ENCODE measurements at regions not wholly inside any gene's neighbourhood (a gene's known extent, or its start where the extent isn't known, plus 50 kb on each side); places are given as distances from the start of the nearest gene placed in this dataset.
A peak's percentile ranks its signal among the peaks of the same experiment; 100 is the strongest.
"Not testable (repeated sequence)": the region's sequence is repeated elsewhere in the genome, so short reads cannot be mapped to it uniquely, and the experiment has no call there.

GRCh38 chr3:176051766-176052165, 1145.5 kb downstream of the TBL1XR1 start:
- Histone ChIP-seq H3K4me3 (ENCODE audit: low read depth, low read length) (no peak overlapping the region), H3K36me3 (ENCODE audit: control insufficient read depth, insufficient read depth, low read length) (no peaks in the 10 kb centered on the region), H3K27ac (ENCODE audit: low read depth, low read length) (no peak overlapping the region), H3K9me3 (ENCODE audit: control insufficient read depth, insufficient read depth, low read length) (no peaks in the 10 kb centered on the region), H3K4me1 (ENCODE audit: control insufficient read depth, insufficient read depth, low read length) (no peaks in the 10 kb centered on the region), H3K27me3 (ENCODE audit: control insufficient read depth, insufficient read depth, low read length) (no peaks in the 10 kb centered on the region)
- no CpG with 5 or more reads among the region's 7 CpGs for WGBS (ENCODE audit: insufficient coverage)
- peak in 1 of 6 donors; percentile 9 for DNase-seq (ENCODE audit: low read depth in 4 of 6, low spot score in 6 of 6)

DNA sequence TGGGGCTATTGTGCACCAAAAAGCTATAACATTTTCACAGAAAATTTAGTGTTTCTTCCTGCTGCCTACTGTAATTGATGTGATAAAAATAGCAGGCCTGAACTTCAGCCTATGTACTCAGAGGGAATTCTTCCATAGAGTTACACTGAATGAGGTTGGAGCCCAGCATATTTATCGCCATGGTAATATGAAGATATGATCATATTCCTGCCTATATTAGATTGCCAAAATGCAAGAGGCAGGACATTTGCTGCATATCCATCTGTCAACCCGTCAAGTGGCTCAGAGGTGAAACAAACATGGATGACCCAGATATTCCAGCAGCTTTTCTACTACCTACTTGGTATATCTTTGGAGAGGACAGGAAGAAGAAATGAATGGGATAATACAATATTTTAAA, 1150.6 kb downstream of the TBL1XR1 start:
- no peaks in the 10 kb centered on the region for H3K27me3 ChIP-seq (ENCODE audit: control insufficient read depth, insufficient read depth, low read length)
- peak in 1 of 6 donors; percentile 37 for DNase-seq (ENCODE audit: low read depth in 4 of 6, low spot score in 6 of 6)
- H3K4me3 ChIP-seq (ENCODE audit: low read depth, low read length) = no peak overlapping the region
- H3K9me3 ChIP-seq (ENCODE audit: control insufficient read depth, insufficient read depth, low read length) = no peaks in the 10 kb centered on the region
- no peaks in the 10 kb centered on the region for H3K4me1 ChIP-seq (ENCODE audit: control insufficient read depth, insufficient read depth, low read length)
- no peak overlapping the region for H3K27ac ChIP-seq (ENCODE audit: low read depth, low read length)
- 100% methylated on average over 1 of the region's 2 CpGs for WGBS (ENCODE audit: insufficient coverage)
- no peaks in the 10 kb centered on the region for H3K36me3 ChIP-seq (ENCODE audit: control insufficient read depth, insufficient read depth, low read length)

DNA sequence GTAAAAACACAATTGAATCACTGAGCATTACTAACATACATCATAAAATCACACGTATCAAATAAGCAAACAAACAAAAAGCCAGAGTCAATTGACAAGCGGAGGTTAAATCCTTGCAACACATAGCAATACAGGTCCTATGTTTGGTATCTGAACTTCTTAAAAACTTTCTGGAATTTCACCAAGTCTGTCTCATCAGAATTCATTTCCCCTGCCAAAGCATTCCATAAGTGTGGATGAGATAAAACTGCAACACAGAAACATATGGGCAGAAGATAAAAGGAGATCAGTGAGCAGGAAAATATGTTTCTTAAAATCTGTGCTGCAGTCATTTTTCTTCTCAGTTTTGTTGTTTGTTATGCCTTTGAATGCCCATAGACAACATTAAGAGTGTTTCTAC, 1155.5 kb downstream of the TBL1XR1 start:
- WGBS (ENCODE audit: insufficient coverage) = 83% methylated on average over 1 of the region's 2 CpGs
- no peaks in the 10 kb centered on the region for H3K4me1 ChIP-seq (ENCODE audit: control insufficient read depth, insufficient read depth, low read length)
- H3K9me3 ChIP-seq (ENCODE audit: control insufficient read depth, insufficient read depth, low read length) = no peaks in the 10 kb centered on the region
- H3K4me3 ChIP-seq (ENCODE audit: low read depth, low read length) = no peak overlapping the region
- H3K27me3 ChIP-seq (ENCODE audit: control insufficient read depth, insufficient read depth, low read length) = no peaks in the 10 kb centered on the region
- H3K27ac ChIP-seq (ENCODE audit: low read depth, low read length) = no peak overlapping the region
- H3K36me3 ChIP-seq (ENCODE audit: control insufficient read depth, insufficient read depth, low read length) = no peaks in the 10 kb centered on the region
- DNase-seq (ENCODE audit: low read depth in 4 of 6, low spot score in 6 of 6) = peak in 2 of 6 donors; percentile 37 to 87

GRCh38 chr3:176041185-176041584, 1156.1 kb downstream of the TBL1XR1 start:
- Histone ChIP-seq H3K27ac (ENCODE audit: low read depth, low read length) (no peak overlapping the region), H3K4me3 (ENCODE audit: low read depth, low read length) (no peak overlapping the region), H3K4me1 (ENCODE audit: control insufficient read depth, insufficient read depth, low read length) (no peaks in the 10 kb centered on the region), H3K27me3 (ENCODE audit: control insufficient read depth, insufficient read depth, low read length) (no peaks in the 10 kb centered on the region), H3K36me3 (ENCODE audit: control insufficient read depth, insufficient read depth, low read length) (no peaks in the 10 kb centered on the region), H3K9me3 (ENCODE audit: control insufficient read depth, insufficient read depth, low read length) (no peaks in the 10 kb centered on the region)
- peak in 1 of 6 donors; percentile 20 for DNase-seq (ENCODE audit: low read depth in 4 of 6, low spot score in 6 of 6)
- WGBS (ENCODE audit: insufficient coverage) = no CpG with 5 or more reads among the region's 4 CpGs

DNA sequence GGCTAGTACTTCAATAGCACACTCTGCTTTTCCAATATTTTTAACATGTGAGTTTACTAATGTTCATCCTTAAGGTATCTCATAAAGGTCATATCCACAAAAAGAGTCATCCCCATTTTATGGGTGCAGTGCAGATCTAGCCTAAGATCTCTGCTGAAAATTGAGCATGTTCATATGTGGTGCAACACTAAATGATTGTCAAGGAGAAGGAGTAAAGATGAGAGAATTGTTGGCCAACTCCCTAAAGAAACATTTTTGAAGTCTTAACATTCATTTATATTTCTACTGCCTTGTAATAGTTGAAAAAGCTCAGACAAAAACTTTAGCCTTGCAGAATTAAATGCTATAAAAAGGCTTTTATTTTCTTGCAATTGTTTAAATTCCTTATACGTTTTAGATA, 1159.6 kb downstream of the TBL1XR1 start:
- no peak overlapping the region for H3K27ac ChIP-seq (ENCODE audit: low read depth, low read length)
- H3K4me3 ChIP-seq (ENCODE audit: low read depth, low read length) = no peak overlapping the region
- no peaks in the 10 kb centered on the region for H3K4me1 ChIP-seq (ENCODE audit: control insufficient read depth, insufficient read depth, low read length)
- H3K9me3 ChIP-seq (ENCODE audit: control insufficient read depth, insufficient read depth, low read length) = no peaks in the 10 kb centered on the region
- DNase-seq (ENCODE audit: low read depth in 4 of 6, low spot score in 6 of 6) = peak in 1 of 6 donors; percentile 4
- WGBS (ENCODE audit: insufficient coverage) = no CpG with 5 or more reads among the region's 1 CpG
- H3K36me3 ChIP-seq (ENCODE audit: control insufficient read depth, insufficient read depth, low read length) = no peaks in the 10 kb centered on the region
- H3K27me3 ChIP-seq (ENCODE audit: control insufficient read depth, insufficient read depth, low read length) = no peaks in the 10 kb centered on the region

- Histone ChIP-seq H3K36me3 (ENCODE audit: control insufficient read depth, insufficient read depth, low read length) (no peaks in the 10 kb centered on the region), H3K4me1 (ENCODE audit: control insufficient read depth, insufficient read depth, low read length) (no peaks in the 10 kb centered on the region), H3K27me3 (ENCODE audit: control insufficient read depth, insufficient read depth, low read length) (no peaks in the 10 kb centered on the region), H3K4me3 (ENCODE audit: low read depth, low read length) (no peak overlapping the region), H3K27ac (ENCODE audit: low read depth, low read length) (no peak overlapping the region), H3K9me3 (ENCODE audit: control insufficient read depth, insufficient read depth, low read length) (no peaks in the 10 kb centered on the region)
- WGBS (ENCODE audit: insufficient coverage) = 86% methylated on average over 1 of the region's 4 CpGs
- no peak for DNase-seq (ENCODE audit: low read depth in 4 of 6, low spot score in 6 of 6)
These were observed 1165.2 kb downstream of the TBL1XR1 start for GRCh38 chr3:176032043-176032442.

DNA sequence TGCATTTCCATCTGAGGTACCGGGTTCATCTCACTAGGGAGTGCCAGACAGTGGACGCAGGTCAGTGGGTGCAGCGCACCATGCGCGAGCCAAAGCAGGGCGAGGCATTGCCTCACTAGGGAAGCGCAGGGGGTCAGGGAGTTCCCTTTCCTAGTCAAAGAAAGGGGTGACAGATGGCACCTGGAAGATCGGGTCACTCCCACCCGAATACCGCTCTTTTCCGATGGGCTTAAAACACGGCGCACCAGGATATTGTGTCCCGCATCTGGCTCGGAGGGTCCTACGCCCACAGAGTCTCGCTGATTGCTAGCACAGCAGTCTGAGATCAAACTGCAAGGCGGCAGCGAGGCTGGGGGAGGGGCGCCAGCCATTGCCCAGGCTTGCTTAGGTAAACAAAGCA, 1157.1 kb downstream of the NAALADL2 start:
- not testable (repeated sequence) for H3K27ac ChIP-seq (ENCODE audit: low read depth, low read length); DNase-seq (ENCODE audit: low read depth in 4 of 6, low spot score in 6 of 6); H3K4me1 ChIP-seq (ENCODE audit: control insufficient read depth, insufficient read depth, low read length); H3K9me3 ChIP-seq (ENCODE audit: control insufficient read depth, insufficient read depth, low read length); H3K36me3 ChIP-seq (ENCODE audit: control insufficient read depth, insufficient read depth, low read length); H3K27me3 ChIP-seq (ENCODE audit: control insufficient read depth, insufficient read depth, low read length); H3K4me3 ChIP-seq (ENCODE audit: low read depth, low read length)
- WGBS (ENCODE audit: insufficient coverage) = 98% methylated on average over 14 of the region's 20 CpGs

- not testable (repeated sequence) for H3K9me3 ChIP-seq (ENCODE audit: control insufficient read depth, insufficient read depth, low read length); H3K4me3 ChIP-seq (ENCODE audit: low read depth, low read length); H3K27ac ChIP-seq (ENCODE audit: low read depth, low read length); H3K4me1 ChIP-seq (ENCODE audit: control insufficient read depth, insufficient read depth, low read length); H3K27me3 ChIP-seq (ENCODE audit: control insufficient read depth, insufficient read depth, low read length); DNase-seq (ENCODE audit: low read depth in 4 of 6, low spot score in 6 of 6); H3K36me3 ChIP-seq (ENCODE audit: control insufficient read depth, insufficient read depth, low read length)
- no CpG with 5 or more reads among the region's 5 CpGs for whole genome bisulfite sequencing (ENCODE audit: insufficient coverage)
These were observed 1156.1 kb downstream of the NAALADL2 start for GRCh38 chr3:176015228-176015627.

DNA sequence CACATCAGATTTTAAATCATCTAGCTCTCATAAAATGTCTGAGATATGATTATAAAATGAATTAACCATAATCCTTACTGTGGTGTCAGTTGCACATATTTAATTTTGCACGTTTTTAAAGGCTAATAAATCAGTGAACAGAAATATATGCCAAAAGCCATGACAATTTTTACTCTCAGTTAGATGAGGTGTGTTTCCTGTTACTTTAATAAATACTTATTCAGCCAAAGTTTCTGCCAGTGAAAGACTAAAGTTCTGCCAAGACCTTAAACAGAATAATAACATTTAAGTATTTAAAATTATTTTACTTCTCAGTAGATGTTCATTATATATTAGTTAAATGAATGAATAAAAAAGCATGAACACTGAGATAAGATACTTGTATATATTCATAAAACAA, 1150.1 kb downstream of the NAALADL2 start:
- Histone ChIP-seq H3K9me3 (ENCODE audit: control insufficient read depth, insufficient read depth, low read length) (no peaks in the 10 kb centered on the region), H3K27ac (ENCODE audit: low read depth, low read length) (no peak overlapping the region), H3K27me3 (ENCODE audit: control insufficient read depth, insufficient read depth, low read length) (no peaks in the 10 kb centered on the region), H3K4me1 (ENCODE audit: control insufficient read depth, insufficient read depth, low read length) (no peaks in the 10 kb centered on the region), H3K36me3 (ENCODE audit: control insufficient read depth, insufficient read depth, low read length) (no peaks in the 10 kb centered on the region), H3K4me3 (ENCODE audit: low read depth, low read length) (no peak overlapping the region)
- DNase-seq (ENCODE audit: low read depth in 4 of 6, low spot score in 6 of 6) = no peak
- no CpG with 5 or more reads among the region's 1 CpG for WGBS (ENCODE audit: insufficient coverage)

GRCh38 chr3:176005564-176005963, 1146.4 kb downstream of the NAALADL2 start:
- WGBS (ENCODE audit: insufficient coverage) = no CpG with 5 or more reads among the region's 1 CpG
- no peak overlapping the region for H3K4me3 ChIP-seq (ENCODE audit: low read depth, low read length)
- H3K27ac ChIP-seq (ENCODE audit: low read depth, low read length) = no peak overlapping the region

More at GRCh38 chr3:176005564-176005963, 1146.4 kb downstream of the NAALADL2 start:
- Histone ChIP-seq H3K36me3 (ENCODE audit: control insufficient read depth, insufficient read depth, low read length) (no peaks in the 10 kb centered on the region), H3K4me1 (ENCODE audit: control insufficient read depth, insufficient read depth, low read length) (no peaks in the 10 kb centered on the region), H3K27me3 (ENCODE audit: control insufficient read depth, insufficient read depth, low read length) (no peaks in the 10 kb centered on the region), H3K9me3 (ENCODE audit: control insufficient read depth, insufficient read depth, low read length) (no peaks in the 10 kb centered on the region)
- DNase-seq (ENCODE audit: low read depth in 4 of 6, low spot score in 6 of 6) = no peak
